Nephron progenitor cell (in vitro differentiated cells): ENCODE measurements at regions not wholly inside any gene's neighbourhood (a gene's known extent, or its start where the extent isn't known, plus 50 kb on each side); places are given as distances from the start of the nearest gene placed in this dataset.

Experiments
- DNase-seq: peaks from one replicate; pipeline ENCODE4 v3.0.0; 2021
- H3K27ac Mint-ChIP-seq: 2 replicates; pipeline ENCODE4 v1.8.0; 2021; ENCODE audit warnings: mild to moderate bottlenecking, moderate library complexity, mixed read lengths
- H3K27me3 Mint-ChIP-seq: 2 replicates; pipeline ENCODE4 v1.8.0; 2021; ENCODE audit warnings: mild to moderate bottlenecking, low read depth, mixed read lengths; ENCODE audit not compliant: poor library complexity
- H3K36me3 Mint-ChIP-seq: 2 replicates; pipeline ENCODE4 v1.8.0; 2021; ENCODE audit warnings: low read depth, mixed read lengths
- H3K4me1 Mint-ChIP-seq: 2 replicates; pipeline ENCODE4 v1.8.0; 2021; ENCODE audit warnings: mixed read lengths
- H3K4me3 Mint-ChIP-seq: 2 replicates; pipeline ENCODE4 v1.8.0; 2021; ENCODE audit warnings: mild to moderate bottlenecking, moderate library complexity, mixed read lengths
- H3K9me3 Mint-ChIP-seq: 2 replicates; pipeline ENCODE4 v1.8.0; 2021; ENCODE audit warnings: mild to moderate bottlenecking, moderate library complexity, mixed read lengths
- TF ChIP-seq, protein P1 (sequence below): fragments of 200-600 bp; sonication (generic); IDR thresholded peaks from 2 replicates; pipeline ENCODE4 v1.5.0; 2021; ENCODE audit warnings: antibody characterized with exemption

DNA sequence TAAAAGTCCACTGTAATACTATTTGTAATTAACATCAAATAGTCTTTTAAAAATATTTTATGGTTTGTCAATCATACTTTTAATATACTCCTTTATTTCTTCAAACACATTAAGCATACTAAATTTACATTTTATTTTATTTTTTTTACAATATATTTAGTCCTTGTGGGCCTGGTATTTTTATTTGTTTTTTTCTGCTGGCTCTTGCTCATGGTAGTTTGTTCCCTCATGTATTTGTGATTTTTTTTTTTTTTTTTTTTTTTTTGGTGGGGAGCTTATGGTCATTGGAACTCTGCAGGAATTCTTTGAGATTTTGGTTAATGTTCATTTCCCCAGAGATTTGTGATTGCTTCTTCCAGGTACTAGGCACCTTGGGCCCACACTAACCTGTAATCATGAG is 185.5 kb downstream of the PDGFRA start:
- H3K36me3 Mint-ChIP-seq = no peaks in the 10 kb centered on the region
- no peak overlapping the region for H3K4me3 Mint-ChIP-seq
- TF ChIP-seq, protein P1, sequence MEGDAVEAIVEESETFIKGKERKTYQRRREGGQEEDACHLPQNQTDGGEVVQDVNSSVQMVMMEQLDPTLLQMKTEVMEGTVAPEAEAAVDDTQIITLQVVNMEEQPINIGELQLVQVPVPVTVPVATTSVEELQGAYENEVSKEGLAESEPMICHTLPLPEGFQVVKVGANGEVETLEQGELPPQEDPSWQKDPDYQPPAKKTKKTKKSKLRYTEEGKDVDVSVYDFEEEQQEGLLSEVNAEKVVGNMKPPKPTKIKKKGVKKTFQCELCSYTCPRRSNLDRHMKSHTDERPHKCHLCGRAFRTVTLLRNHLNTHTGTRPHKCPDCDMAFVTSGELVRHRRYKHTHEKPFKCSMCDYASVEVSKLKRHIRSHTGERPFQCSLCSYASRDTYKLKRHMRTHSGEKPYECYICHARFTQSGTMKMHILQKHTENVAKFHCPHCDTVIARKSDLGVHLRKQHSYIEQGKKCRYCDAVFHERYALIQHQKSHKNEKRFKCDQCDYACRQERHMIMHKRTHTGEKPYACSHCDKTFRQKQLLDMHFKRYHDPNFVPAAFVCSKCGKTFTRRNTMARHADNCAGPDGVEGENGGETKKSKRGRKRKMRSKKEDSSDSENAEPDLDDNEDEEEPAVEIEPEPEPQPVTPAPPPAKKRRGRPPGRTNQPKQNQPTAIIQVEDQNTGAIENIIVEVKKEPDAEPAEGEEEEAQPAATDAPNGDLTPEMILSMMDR = no peak
- DNase-seq = no peak
- no peaks in the 10 kb centered on the region for H3K4me1 Mint-ChIP-seq
- H3K9me3 Mint-ChIP-seq = peaks cover 19% of the 10 kb centered on the region
- H3K27ac Mint-ChIP-seq = no peak overlapping the region
- no peaks in the 10 kb centered on the region for H3K27me3 Mint-ChIP-seq

GRCh38 chr4:54417476-54417875 is 188.4 kb downstream of the PDGFRA start:
- H3K9me3 Mint-ChIP-seq = peaks cover 38% of the 10 kb centered on the region
- no peaks in the 10 kb centered on the region for H3K4me1 Mint-ChIP-seq
- H3K27me3 Mint-ChIP-seq = no peaks in the 10 kb centered on the region
- peaks cover 6% of the 10 kb centered on the region for H3K36me3 Mint-ChIP-seq
- TF ChIP-seq, protein P1 = no peak
- no peak overlapping the region for H3K4me3 Mint-ChIP-seq
- no peak overlapping the region for H3K27ac Mint-ChIP-seq
- DNase-seq = no peak

GRCh38 chr4:54418468-54418867 is 189.4 kb downstream of the PDGFRA start:
- DNase-seq = no peak
- TF ChIP-seq, protein P1 = no peak
- Mint-ChIP-seq H3K36me3 (peaks cover 6% of the 10 kb centered on the region), H3K4me1 (no peaks in the 10 kb centered on the region), H3K27ac (no peak overlapping the region), H3K4me3 (no peak overlapping the region), H3K27me3 (no peaks in the 10 kb centered on the region), H3K9me3 (peaks cover 40% of the 10 kb centered on the region)

DNA sequence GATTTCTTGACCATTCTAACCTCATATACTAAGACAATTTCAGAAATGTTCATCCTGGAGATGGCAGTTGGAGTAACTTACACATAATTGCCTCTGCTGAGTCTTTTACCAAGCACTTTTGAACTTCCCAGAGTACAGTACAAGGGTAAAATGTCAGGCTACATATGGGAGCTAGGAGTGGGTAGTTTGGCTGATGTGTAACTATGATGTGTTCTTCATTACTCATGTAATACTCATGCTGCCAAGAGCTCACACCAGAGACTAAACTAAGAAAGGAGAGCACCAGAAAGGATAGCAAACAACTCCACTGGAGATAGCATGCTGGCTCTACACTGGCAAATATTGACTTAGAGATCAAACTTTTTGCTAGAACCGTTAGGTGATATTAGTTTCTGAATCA is 194.0 kb downstream of the PDGFRA start:
- TF ChIP-seq, protein P1 = no peak
- no peak for DNase-seq
- Mint-ChIP-seq H3K9me3 (peaks cover 28% of the 10 kb centered on the region), H3K36me3 (peaks cover 6% of the 10 kb centered on the region), H3K4me3 (no peak overlapping the region), H3K4me1 (no peaks in the 10 kb centered on the region), H3K27ac (no peak overlapping the region), H3K27me3 (no peaks in the 10 kb centered on the region)

GRCh38 chr4:54427826-54428225 is 198.7 kb downstream of the PDGFRA start:
- H3K27ac Mint-ChIP-seq = no peak overlapping the region
- TF ChIP-seq, protein P1 = no peak
- H3K36me3 Mint-ChIP-seq = no peaks in the 10 kb centered on the region
- H3K4me1 Mint-ChIP-seq = no peaks in the 10 kb centered on the region
- DNase-seq = no peak
- H3K9me3 Mint-ChIP-seq = no peaks in the 10 kb centered on the region
- H3K27me3 Mint-ChIP-seq = peaks cover 6% of the 10 kb centered on the region
- H3K4me3 Mint-ChIP-seq = no peak overlapping the region

DNA sequence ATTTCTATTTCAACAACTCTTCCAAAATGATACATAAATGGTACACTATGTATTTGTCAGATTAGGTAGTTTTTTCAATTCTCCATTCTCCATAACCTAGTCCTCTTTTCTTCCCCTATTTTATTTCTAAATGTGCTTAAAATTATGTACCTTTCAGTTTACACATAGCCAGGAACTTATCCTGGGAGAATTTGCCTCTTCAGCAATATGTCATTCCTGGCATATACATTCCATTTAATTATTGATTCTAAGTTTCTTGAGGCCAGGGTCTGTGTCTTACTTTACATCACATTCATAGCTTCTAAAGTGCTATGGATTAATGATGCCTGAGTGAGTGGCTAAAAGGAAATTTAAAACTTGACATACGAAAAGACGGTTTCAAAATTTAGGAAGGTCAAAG is 199.8 kb downstream of the PDGFRA start:
- TF ChIP-seq, protein P1 = no peak
- H3K36me3 Mint-ChIP-seq = no peaks in the 10 kb centered on the region
- H3K27ac Mint-ChIP-seq = no peak overlapping the region
- no peak for DNase-seq
- H3K27me3 Mint-ChIP-seq = peaks cover 8% of the 10 kb centered on the region
- H3K4me3 Mint-ChIP-seq = no peak overlapping the region
- no peaks in the 10 kb centered on the region for H3K9me3 Mint-ChIP-seq
- no peaks in the 10 kb centered on the region for H3K4me1 Mint-ChIP-seq
